Dermis blood vessel endothelial cell (primary cell): ENCODE measurements at regions not wholly inside any gene's neighbourhood (a gene's known extent, or its start where the extent isn't known, plus 50 kb on each side); places are given as distances from the start of the nearest gene placed in this dataset.

Experiments
- DNase-seq: peaks from one replicate; pipeline ENCODE4 v3.0.0; 2010

DNA sequence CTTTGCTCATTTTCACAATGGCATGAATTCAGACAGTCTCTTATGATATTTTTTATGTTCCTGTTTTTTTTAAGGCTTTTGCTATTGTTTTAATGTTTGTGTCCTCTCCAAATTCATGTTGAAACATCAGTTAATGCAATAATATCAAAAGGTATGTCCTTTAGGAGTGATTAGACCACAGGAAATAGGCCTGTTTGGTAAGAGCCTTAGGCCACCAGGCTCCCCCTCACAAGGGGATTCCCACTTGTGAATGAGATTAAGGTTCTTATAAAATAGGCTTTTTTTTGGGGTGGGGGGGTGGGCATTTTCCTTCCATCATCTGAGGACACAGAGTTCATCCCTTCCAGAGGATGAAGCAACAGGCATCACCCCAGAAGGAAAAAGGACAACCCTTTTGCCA is 2074.2 kb upstream of the C9orf72 start:
- DNase-seq: no peak

GRCh38 chr9:29648132-29648531 is 2074.9 kb upstream of the C9orf72 start:
- DNase-seq: no peak

- DNase-seq: no peak
Observed at GRCh38 chr9:29648601-29649000, 2075.3 kb upstream of the C9orf72 start.

DNA sequence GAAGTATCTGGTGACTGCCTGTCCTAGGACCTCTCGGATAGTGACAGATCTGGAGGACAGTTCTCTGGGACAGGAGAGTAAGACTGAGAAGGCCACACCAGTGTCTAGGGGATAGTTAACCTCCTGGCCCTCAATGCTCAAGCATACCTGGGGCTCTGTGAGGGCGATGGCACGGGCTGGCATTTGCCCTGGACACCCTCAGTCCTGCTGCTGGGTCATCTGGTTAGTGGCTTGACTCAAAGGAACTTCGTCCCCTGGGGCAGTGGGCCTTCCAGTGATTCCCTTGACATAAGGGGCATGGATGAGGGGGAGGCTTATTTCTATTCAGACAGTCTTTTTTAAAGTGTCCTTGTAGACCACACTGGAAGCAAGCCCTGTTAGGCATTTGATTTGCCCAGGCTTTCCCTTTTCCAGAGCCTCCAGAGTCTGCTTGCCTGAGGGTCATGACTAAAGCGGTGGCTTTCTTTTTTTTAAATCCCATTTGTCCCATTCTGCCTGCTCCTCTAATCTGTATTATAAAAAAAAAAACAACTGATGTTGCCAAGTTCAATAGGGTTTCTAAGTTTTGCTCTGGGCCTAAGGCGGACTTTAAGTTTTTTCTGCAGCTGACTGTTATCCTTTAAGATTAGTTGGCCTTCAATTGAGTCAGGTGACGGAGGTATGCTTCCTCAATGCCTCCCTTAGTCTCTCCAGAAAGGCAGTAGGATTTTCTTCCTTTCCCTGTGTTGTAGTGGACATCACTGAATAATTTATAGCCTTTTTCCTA is 2083.5 kb upstream of the C9orf72 start:
- no peak for DNase-seq

GRCh38 chr9:29657821-29658220 is 2084.5 kb upstream of the C9orf72 start:
- no peak for DNase-seq

DNA sequence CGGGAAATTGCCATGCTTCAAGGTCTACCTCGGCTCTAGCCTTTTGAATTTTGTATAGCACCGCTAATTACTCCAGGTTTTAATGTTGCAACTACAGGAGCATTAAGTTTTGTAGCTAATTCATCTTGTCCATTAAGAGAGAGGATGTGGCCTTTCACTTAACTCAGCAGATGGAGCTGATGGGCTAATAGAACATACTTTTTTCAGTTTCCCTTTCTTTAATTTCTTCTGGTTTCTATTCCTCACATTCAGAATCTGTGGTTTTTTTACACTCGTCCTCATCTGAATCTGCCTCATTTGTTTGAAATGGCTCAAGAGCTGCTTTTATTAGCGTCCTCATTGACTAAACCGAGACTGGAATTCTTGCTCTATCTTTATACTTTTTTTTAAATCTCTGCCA is 2085.7 kb upstream of the C9orf72 start:
- DNase-seq: no peak

- DNase-seq: no peak
Observed at GRCh38 chr9:29659736-29660135, 2086.5 kb upstream of the C9orf72 start.

DNA sequence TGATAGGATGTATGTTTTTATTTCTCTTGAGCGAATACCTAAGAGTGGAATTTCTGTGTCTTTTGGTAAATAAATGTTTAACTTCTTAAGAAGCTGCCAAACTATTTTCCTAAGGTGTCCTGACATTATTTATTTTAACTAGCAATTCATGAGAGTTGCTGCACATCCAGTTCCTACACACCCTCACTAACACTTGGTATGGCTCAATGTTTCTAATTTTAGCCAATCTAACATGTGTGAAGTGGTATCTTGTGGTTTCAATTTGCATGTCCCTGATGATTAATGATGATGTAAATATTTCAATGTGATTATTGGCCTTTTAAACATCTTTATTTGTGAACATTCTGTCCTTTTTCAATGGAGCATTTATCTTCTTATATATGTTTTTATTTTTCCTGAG is 2095.5 kb upstream of the C9orf72 start:
- no peak for DNase-seq

DNA sequence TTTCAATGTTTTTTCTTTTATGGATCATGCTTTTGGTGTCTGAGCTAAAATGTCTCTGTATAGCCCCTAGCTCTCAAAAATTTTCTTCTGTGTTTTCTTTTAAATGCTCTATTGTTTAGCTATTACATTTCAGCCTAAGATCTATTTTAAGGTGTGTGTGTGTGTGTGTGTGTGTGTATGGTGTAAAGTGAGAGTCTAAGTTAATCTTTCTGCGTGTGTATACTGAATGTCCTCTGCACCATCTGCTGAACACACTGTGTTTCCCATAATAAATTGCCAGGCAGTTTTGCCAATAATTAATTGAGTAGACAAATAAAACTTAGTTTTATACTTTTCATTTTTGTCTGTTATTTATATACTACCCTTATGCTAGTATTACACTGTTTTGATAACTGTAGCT is 2096.3 kb upstream of the C9orf72 start:
- no peak for DNase-seq

GRCh38 chr9:29685531-29685930 is 2112.2 kb upstream of the C9orf72 start:
- no peak for DNase-seq

DNA sequence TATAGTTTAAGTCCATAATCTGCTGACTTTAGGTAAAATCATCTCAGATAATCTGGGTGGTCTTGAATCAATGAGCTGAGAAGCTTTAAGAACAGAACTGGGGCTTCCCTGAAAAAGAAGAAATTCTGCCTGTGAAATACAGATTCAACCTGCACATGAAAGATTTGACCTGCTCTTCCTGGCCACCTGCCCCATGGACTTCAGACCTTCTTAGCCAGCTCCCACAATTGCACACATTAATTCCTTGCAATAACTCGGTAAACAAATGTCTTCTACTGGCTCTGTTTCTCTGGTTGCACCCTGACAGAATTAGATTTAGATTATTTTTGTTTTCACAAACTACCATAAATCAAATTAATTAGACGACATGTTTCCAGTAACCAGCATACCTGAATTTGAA is 2117.9 kb upstream of the C9orf72 start:
- no peak for DNase-seq

GRCh38 chr9:29691758-29692407 is 2118.6 kb upstream of the C9orf72 start:
- DNase-seq: no peak

DNA sequence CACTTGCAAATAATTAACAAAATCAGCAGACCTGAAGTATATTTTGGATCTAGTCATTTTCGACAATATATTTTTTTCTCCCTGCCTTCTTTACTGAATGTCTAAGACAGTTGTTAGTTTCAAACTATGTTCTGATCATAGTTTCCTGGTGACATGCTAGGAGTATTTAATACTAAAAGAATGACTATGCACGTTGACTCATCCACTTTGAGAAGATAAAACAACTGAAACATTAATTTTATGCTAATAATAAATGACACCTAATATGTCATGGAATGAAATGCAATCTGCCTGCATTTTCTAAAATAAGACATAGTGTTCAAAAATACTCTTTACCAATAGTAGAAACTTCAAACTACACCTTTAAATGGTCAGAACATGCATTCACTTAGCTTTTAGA is 2123.7 kb upstream of the C9orf72 start:
- DNase-seq: no peak

DNA sequence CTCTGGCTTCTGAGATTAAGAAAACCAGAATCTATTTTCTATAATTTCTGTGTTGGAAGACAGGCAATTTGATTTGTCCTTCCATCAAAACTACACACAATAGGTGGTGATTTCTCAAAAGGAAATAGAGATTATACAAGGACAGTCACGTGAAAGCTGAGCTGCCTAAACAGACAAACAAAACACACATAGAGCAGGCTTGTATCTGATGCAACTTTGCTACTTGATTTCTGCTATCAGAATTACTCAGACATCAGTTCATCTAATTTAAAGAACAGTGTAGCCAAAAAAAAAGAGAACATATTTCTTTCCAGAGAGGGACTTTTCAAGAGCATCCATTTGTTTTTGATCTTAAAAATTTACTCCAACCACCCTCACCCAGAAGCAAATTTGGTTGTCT is 2128.3 kb upstream of the C9orf72 start:
- no peak for DNase-seq

GRCh38 chr9:29701971-29702370 is 2128.7 kb upstream of the C9orf72 start:
- no peak for DNase-seq

- DNase-seq: no peak
Observed at GRCh38 chr9:29714860-29715259, 2141.6 kb upstream of the C9orf72 start.

DNA sequence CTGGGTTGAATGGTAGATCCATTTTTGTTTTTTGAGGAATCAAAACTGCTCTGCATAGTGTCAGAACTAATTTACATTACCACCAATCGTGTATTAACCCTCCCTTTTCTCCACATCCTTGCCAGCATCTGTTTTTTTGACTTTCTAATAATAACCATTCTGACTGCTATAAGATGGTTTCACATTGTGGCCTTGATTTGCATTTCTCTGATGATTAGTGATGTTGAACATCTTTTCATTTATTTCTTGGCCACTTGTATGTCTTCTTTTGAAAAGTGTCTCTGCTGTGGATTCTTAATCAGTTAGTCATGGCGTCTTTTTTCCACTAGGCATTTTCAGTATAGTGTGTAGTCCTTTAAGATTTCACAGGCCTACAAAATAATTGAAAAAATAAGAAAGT is 2144.3 kb upstream of the C9orf72 start:
- DNase-seq: no peak

DNA sequence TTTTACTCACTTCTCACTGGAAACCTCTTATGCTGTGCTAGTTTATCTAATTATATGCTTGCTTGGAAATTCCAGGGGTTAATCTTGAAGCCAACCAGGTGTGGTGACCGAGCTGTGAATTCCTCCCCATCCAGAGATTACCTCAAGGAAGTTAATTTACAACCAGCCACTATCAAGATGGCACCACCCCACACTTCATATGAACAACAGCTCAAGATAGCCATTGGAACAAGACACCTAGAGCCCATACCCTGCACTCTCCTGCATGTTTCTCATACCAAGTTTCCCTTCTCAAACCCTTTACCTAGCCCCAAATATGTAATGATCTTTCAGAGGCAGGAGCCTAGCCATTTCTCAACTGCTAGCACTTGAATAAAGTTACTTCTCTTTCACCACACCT is 2156.9 kb upstream of the C9orf72 start:
- no peak for DNase-seq

DNA sequence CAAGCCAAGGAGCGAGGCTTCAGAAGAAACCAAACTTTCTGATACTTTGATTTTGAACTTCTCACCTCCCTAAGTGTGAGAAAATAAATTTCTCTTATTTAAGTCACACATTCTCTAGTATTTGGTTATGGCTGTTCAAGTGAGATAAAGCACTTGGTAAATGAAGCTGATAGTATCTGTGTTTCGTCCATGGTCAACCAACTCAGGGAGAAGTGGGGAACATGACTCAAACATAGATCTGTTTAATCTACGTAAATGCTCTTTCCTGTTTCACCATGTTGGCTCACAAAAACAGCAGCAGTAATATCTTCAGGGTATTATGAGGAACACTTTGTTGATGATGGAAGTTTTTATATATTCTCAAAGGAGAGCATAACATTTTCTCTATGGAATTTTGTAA is 2167.2 kb upstream of the C9orf72 start:
- no peak for DNase-seq

- no peak for DNase-seq
Observed at GRCh38 chr9:29741169-29741568, 2167.9 kb upstream of the C9orf72 start.

GRCh38 chr9:29750062-29750461 is 2176.8 kb upstream of the C9orf72 start:
- no peak for DNase-seq

GRCh38 chr9:29751226-29751625 is 2177.9 kb upstream of the C9orf72 start:
- DNase-seq: no peak

DNA sequence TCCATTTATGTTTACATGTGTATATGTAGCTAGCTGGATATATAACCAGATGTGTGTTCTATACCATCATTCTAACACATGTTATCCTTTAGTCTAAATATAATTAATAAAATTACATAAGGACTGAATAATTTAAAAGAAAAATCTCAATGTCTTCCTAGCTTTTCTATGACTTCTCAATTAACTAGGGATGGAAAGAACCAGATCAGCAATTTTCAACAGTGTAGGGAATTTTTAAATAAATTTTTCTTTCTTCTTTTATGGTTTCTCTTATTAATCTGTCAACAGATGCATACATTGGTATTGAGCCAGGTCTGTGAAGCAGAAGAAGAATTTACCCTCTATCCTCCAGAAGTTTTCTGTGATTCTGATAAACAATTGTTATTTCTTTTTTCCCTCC is 2180.4 kb upstream of the C9orf72 start:
- DNase-seq: no peak

DNA sequence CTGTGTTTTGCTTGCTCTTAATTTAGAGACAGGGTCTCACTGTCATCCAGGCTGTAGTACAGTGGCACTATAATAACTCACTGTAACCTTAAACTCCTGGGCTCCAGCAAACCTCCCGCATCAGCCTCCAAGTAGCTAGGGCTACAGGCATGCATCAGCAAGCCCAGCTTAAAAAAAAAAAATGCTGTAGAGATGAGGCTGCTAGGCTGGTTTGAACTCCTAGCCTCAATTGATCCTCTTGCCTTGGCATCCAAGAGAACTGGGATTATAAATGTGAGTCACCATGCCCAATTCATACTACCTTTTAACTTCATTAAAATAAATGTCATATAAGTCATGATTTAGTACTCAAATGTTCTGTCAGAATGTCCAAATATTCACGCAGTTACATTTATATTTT is 2195.7 kb upstream of the C9orf72 start:
- no peak for DNase-seq

DNA sequence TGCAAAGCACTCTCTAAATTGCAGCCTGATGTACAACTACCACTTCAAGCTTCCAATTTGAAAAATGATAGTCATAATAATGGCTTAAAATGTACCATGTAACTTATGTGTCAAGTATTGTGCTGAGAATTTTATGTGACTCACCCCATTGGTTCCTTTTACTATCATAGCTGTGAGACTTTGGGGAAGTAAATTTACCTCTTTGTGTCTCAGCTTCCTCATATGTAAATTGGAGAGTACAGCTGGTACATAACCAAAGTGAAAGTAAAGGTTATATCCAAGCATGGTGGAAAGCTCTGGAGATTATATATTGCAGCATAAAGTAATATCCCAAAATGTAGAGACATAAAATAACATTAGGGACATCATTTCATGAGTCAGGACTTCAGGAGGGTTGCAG is 2200.4 kb upstream of the C9orf72 start:
- DNase-seq: no peak
